GM23338 (cell line): ENCODE measurements at regions not wholly inside any gene's neighbourhood (a gene's known extent, or its start where the extent isn't known, plus 50 kb on each side); places are given as distances from the start of the nearest gene placed in this dataset.

Experiments used
- ATAC-seq: fragments of 200-7000 bp; cut with Tn5 transposase; 3 replicates; pipeline ENCODE4 v1.9.1; 2020
- DNase-seq: peaks from one replicate; pipeline ENCODE4 v3.0.0-alpha.2; 2015; ENCODE audit warnings: low spot score
- H2AFZ ChIP-seq: fragments of 200-600 bp; sonication (generic); 2 replicates; pipeline ENCODE4 v1.8.0; 2016; ENCODE audit warnings: antibody characterized with exemption, mild to moderate bottlenecking, moderate library complexity
- H3F3A ChIP-seq: fragments of 200-600 bp; sonication (generic); replicated peaks from 2 replicates; pipeline ENCODE4 v1.8.0; 2017; ENCODE audit warnings: antibody characterized with exemption, mixed run types, low read depth
- H3K27ac ChIP-seq: fragments of 200-600 bp; sonication (generic); 2 replicates; pipeline ENCODE4 v1.6.1; 2016; ENCODE audit warnings: low read depth
- H3K27me3 ChIP-seq: fragments of 200-600 bp; sonication (generic); 2 replicates; pipeline ENCODE4 v1.8.0; 2016; ENCODE audit warnings: mild to moderate bottlenecking, mixed run types, moderate library complexity; ENCODE audit not compliant: insufficient read depth
- H3K36me3 ChIP-seq: fragments of 200-600 bp; sonication (generic); 2 replicates; pipeline ENCODE4 v1.8.0; 2016; ENCODE audit warnings: mild to moderate bottlenecking; ENCODE audit not compliant: insufficient read depth
- H3K4me1 ChIP-seq: fragments of 200-600 bp; sonication (generic); 2 replicates; pipeline ENCODE4 v1.8.0; 2016; ENCODE audit warnings: mild to moderate bottlenecking, moderate library complexity; ENCODE audit not compliant: insufficient read depth
- H3K4me2 ChIP-seq: fragments of 200-600 bp; sonication (generic); 2 replicates; pipeline ENCODE4 v1.7.1; 2017; ENCODE audit warnings: mixed run types
- H3K4me3 ChIP-seq: fragments of 200-600 bp; sonication (generic); 2 replicates; pipeline ENCODE4 v1.6.1; 2016; ENCODE audit warnings: mixed run types
- H3K79me2 ChIP-seq: fragments of 200-600 bp; sonication (generic); replicated peaks from 2 replicates; pipeline ENCODE4 v1.8.0; 2017; ENCODE audit warnings: mild to moderate bottlenecking; ENCODE audit not compliant: insufficient read depth
- H3K9me2 ChIP-seq: fragments of 200-600 bp; sonication (generic); 2 replicates; pipeline ENCODE4 v1.8.0; 2017; ENCODE audit not compliant: insufficient read depth
- H4K20me1 ChIP-seq: fragments of 200-600 bp; sonication (generic); replicated peaks from 2 replicates; pipeline ENCODE4 v1.8.0; 2017; ENCODE audit warnings: mild to moderate bottlenecking; ENCODE audit not compliant: insufficient read depth
- H3K27ac Mint-ChIP-seq: 2 replicates; pipeline ENCODE4 v1.8.0; 2020; ENCODE audit warnings: inconsistent platforms, mild to moderate bottlenecking, moderate library complexity, mixed read lengths
- H3K27me3 Mint-ChIP-seq: 3 replicates; pipeline ENCODE4 v1.8.0; 2022; ENCODE audit warnings: low read depth, mild to moderate bottlenecking, moderate library complexity, mixed read lengths, inconsistent platforms; ENCODE audit not compliant: insufficient read depth, poor library complexity
- H3K36me3 Mint-ChIP-seq: 3 replicates; pipeline ENCODE4 v1.8.0; 2021; ENCODE audit warnings: low read depth, mild to moderate bottlenecking, inconsistent platforms, moderate library complexity, mixed read lengths
- H3K4me1 Mint-ChIP-seq: 3 replicates; pipeline ENCODE4 v1.8.0; 2020; ENCODE audit warnings: mild to moderate bottlenecking, inconsistent platforms, mixed read lengths
- H3K4me3 Mint-ChIP-seq: 3 replicates; pipeline ENCODE4 v1.8.0; 2021; ENCODE audit warnings: moderate library complexity, mild to moderate bottlenecking, inconsistent platforms, mixed read lengths
- H3K9me3 Mint-ChIP-seq: 3 replicates; pipeline ENCODE4 v1.8.0; 2020; ENCODE audit warnings: moderate library complexity, mild to moderate bottlenecking, inconsistent platforms, mixed read lengths
- CREB1 ChIP-seq: fragments of 250-450 bp; sonication (Bioruptor Pico); IDR thresholded peaks from 2 replicates; pipeline ENCODE4 v1.5.0; 2020; ENCODE audit warnings: low read depth, mild to moderate bottlenecking, moderate library complexity
- EZH2 ChIP-seq: fragments of 200-600 bp; sonication (generic); IDR thresholded peaks from one replicate; pipeline ENCODE4 v1.8.0; 2017; ENCODE audit warnings: antibody characterized with exemption, mild to moderate bottlenecking, low read depth; ENCODE audit not compliant: unreplicated experiment
- STAT1 ChIP-seq: IDR thresholded peaks from one replicate; pipeline ENCODE4 v1.6.1; 2016; ENCODE audit warnings: antibody characterized with exemption; ENCODE audit not compliant: unreplicated experiment
- ZNF331 ChIP-seq: fragments of 250-450 bp; sonication (Bioruptor Pico); IDR thresholded peaks from 2 replicates; pipeline ENCODE4 v1.5.0; 2020; ENCODE audit warnings: low read depth, mild to moderate bottlenecking, moderate library complexity
- TF ChIP-seq, protein P1 (sequence below), 2 experiments: fragments of 200-600 bp in 1 of 2; sonication (generic) in 1 of 2; conservative IDR thresholded peaks; 2 replicates each; pipeline versions ENCODE4 v1.5.1 to v1.6.1; 2016 to 2017; ENCODE audit warnings: antibody characterized with exemption in 2 of 2, low read depth in 2 of 2, mild to moderate bottlenecking in 2 of 2, moderate library complexity in 1 of 2
- TF ChIP-seq, protein P2 (sequence below): IDR thresholded peaks from one replicate; pipeline ENCODE4 v1.6.1; 2018; ENCODE audit warnings: antibody characterized with exemption; ENCODE audit not compliant: unreplicated experiment
- TF ChIP-seq, protein P3 (sequence below): fragments of 250-450 bp; sonication (Bioruptor Pico); IDR thresholded peaks from 2 replicates; pipeline ENCODE4 v1.5.0; 2020; ENCODE audit warnings: mild to moderate bottlenecking, moderate library complexity
- TF ChIP-seq, protein P4 (sequence below): IDR thresholded peaks from 2 replicates; pipeline ENCODE4 v1.6.1; 2016; ENCODE audit warnings: antibody characterized with exemption

DNA sequence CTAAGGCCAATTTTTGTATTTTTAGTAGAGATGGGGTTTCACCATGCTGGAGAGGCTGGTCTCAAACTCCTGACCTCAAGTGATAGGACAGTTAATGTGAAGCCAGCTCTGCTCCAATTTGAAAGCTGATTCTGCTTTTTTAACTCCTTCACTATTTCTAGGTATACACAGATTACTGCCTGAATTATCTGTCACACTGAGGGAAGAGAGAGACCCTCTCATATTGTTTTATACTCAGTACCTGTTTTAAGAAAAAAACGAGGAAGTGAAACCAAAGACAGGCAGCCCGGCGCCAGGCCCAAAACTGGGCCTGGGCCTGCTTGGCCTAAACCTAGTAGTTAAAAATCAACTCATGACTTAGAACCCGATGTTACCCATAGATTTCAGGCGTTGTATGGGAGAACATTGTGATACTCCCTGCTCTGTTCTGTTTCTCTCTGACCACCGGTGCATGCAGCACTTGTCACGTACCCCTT lies 1601.5 kb upstream of the PCDH10 start:
- Histone ChIP-seq H3K27me3 (no peaks in the 10 kb centered on the region), H3K4me1 (no peaks in the 10 kb centered on the region), H3F3A (no peaks in the 10 kb centered on the region), H3K9me2 (no peaks in the 10 kb centered on the region), H4K20me1 (no peaks in the 10 kb centered on the region), H2AFZ (no peak overlapping the region), H3K79me2 (no peaks in the 10 kb centered on the region), H3K27ac (no peak overlapping the region), H3K36me3 (no peaks in the 10 kb centered on the region), H3K4me2 (no peak overlapping the region), H3K4me3 (no peak overlapping the region)
- H3K27me3 Mint-ChIP-seq: peaks cover 1% of the 10 kb centered on the region
- no peaks in the 10 kb centered on the region for H3K9me3 Mint-ChIP-seq
- H3K4me3 Mint-ChIP-seq: no peak overlapping the region
- ATAC-seq (no peak), DNase-seq (no peak)
- no peaks in the 10 kb centered on the region for H3K36me3 Mint-ChIP-seq
- no peak overlapping the region for H3K27ac Mint-ChIP-seq
- TF ChIP-seq ZNF331 (no peak), STAT1 (no peak), EZH2 (no peak), CREB1 (CRISPR knock-in tag) (no peak)
- TF ChIP-seq, protein P1, sequence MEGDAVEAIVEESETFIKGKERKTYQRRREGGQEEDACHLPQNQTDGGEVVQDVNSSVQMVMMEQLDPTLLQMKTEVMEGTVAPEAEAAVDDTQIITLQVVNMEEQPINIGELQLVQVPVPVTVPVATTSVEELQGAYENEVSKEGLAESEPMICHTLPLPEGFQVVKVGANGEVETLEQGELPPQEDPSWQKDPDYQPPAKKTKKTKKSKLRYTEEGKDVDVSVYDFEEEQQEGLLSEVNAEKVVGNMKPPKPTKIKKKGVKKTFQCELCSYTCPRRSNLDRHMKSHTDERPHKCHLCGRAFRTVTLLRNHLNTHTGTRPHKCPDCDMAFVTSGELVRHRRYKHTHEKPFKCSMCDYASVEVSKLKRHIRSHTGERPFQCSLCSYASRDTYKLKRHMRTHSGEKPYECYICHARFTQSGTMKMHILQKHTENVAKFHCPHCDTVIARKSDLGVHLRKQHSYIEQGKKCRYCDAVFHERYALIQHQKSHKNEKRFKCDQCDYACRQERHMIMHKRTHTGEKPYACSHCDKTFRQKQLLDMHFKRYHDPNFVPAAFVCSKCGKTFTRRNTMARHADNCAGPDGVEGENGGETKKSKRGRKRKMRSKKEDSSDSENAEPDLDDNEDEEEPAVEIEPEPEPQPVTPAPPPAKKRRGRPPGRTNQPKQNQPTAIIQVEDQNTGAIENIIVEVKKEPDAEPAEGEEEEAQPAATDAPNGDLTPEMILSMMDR (conservative IDR thresholded peaks at IDR 0.05; ENCODE audit: low read depth in 2 of 2): no peak
- TF ChIP-seq, protein P2, sequence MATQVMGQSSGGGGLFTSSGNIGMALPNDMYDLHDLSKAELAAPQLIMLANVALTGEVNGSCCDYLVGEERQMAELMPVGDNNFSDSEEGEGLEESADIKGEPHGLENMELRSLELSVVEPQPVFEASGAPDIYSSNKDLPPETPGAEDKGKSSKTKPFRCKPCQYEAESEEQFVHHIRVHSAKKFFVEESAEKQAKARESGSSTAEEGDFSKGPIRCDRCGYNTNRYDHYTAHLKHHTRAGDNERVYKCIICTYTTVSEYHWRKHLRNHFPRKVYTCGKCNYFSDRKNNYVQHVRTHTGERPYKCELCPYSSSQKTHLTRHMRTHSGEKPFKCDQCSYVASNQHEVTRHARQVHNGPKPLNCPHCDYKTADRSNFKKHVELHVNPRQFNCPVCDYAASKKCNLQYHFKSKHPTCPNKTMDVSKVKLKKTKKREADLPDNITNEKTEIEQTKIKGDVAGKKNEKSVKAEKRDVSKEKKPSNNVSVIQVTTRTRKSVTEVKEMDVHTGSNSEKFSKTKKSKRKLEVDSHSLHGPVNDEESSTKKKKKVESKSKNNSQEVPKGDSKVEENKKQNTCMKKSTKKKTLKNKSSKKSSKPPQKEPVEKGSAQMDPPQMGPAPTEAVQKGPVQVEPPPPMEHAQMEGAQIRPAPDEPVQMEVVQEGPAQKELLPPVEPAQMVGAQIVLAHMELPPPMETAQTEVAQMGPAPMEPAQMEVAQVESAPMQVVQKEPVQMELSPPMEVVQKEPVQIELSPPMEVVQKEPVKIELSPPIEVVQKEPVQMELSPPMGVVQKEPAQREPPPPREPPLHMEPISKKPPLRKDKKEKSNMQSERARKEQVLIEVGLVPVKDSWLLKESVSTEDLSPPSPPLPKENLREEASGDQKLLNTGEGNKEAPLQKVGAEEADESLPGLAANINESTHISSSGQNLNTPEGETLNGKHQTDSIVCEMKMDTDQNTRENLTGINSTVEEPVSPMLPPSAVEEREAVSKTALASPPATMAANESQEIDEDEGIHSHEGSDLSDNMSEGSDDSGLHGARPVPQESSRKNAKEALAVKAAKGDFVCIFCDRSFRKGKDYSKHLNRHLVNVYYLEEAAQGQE: no peak
- TF ChIP-seq, protein P3, sequence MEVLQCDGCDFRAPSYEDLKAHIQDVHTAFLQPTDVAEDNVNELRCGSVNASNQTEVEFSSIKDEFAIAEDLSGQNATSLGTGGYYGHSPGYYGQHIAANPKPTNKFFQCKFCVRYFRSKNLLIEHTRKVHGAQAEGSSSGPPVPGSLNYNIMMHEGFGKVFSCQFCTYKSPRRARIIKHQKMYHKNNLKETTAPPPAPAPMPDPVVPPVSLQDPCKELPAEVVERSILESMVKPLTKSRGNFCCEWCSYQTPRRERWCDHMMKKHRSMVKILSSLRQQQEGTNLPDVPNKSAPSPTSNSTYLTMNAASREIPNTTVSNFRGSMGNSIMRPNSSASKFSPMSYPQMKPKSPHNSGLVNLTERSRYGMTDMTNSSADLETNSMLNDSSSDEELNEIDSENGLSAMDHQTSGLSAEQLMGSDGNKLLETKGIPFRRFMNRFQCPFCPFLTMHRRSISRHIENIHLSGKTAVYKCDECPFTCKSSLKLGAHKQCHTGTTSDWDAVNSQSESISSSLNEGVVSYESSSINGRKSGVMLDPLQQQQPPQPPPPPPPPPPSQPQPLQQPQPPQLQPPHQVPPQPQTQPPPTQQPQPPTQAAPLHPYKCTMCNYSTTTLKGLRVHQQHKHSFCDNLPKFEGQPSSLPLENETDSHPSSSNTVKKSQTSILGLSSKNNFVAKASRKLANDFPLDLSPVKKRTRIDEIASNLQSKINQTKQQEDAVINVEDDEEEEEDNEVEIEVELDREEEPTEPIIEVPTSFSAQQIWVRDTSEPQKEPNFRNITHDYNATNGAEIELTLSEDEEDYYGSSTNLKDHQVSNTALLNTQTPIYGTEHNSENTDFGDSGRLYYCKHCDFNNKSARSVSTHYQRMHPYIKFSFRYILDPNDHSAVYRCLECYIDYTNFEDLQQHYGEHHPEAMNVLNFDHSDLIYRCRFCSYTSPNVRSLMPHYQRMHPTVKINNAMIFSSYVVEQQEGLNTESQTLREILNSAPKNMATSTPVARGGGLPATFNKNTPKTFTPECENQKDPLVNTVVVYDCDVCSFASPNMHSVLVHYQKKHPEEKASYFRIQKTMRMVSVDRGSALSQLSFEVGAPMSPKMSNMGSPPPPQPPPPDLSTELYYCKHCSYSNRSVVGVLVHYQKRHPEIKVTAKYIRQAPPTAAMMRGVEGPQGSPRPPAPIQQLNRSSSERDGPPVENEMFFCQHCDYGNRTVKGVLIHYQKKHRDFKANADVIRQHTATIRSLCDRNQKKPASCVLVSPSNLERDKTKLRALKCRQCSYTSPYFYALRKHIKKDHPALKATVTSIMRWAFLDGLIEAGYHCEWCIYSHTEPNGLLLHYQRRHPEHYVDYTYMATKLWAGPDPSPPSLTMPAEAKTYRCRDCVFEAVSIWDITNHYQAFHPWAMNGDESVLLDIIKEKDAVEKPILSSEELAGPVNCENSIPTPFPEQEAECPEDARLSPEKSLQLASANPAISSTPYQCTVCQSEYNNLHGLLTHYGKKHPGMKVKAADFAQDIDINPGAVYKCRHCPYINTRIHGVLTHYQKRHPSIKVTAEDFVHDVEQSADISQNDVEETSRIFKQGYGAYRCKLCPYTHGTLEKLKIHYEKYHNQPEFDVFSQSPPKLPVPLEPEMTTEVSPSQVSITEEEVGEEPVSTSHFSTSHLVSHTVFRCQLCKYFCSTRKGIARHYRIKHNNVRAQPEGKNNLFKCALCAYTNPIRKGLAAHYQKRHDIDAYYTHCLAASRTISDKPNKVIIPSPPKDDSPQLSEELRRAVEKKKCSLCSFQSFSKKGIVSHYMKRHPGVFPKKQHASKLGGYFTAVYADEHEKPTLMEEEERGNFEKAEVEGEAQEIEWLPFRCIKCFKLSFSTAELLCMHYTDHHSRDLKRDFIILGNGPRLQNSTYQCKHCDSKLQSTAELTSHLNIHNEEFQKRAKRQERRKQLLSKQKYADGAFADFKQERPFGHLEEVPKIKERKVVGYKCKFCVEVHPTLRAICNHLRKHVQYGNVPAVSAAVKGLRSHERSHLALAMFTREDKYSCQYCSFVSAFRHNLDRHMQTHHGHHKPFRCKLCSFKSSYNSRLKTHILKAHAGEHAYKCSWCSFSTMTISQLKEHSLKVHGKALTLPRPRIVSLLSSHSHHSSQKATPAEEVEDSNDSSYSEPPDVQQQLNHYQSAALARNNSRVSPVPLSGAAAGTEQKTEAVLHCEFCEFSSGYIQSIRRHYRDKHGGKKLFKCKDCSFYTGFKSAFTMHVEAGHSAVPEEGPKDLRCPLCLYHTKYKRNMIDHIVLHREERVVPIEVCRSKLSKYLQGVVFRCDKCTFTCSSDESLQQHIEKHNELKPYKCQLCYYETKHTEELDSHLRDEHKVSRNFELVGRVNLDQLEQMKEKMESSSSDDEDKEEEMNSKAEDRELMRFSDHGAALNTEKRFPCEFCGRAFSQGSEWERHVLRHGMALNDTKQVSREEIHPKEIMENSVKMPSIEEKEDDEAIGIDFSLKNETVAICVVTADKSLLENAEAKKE (CRISPR knock-in tag): no peak
- TF ChIP-seq, protein P4, sequence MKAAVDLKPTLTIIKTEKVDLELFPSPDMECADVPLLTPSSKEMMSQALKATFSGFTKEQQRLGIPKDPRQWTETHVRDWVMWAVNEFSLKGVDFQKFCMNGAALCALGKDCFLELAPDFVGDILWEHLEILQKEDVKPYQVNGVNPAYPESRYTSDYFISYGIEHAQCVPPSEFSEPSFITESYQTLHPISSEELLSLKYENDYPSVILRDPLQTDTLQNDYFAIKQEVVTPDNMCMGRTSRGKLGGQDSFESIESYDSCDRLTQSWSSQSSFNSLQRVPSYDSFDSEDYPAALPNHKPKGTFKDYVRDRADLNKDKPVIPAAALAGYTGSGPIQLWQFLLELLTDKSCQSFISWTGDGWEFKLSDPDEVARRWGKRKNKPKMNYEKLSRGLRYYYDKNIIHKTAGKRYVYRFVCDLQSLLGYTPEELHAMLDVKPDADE: no peak
- H3K4me1 Mint-ChIP-seq: no peaks in the 10 kb centered on the region
